Left lung (tissue), 4 donors: ENCODE measurements at regions not wholly inside any gene's neighbourhood (a gene's known extent, or its start where the extent isn't known, plus 50 kb on each side); places are given as distances from the start of the nearest gene placed in this dataset.

Source experiments
- ATAC-seq: fragments of 200-7000 bp; cut with Tn5 transposase; one replicate; pipeline ENCODE4 v1.9.1; 2020; ENCODE audit warnings: moderate library complexity
- DNase-seq, 4 donors: peaks; one replicate each; pipeline ENCODE4 v3.0.0-alpha.2; 2013 to 2020
- H3K27ac ChIP-seq, 2 donors: fragments of 200-600 bp; sonication (generic) in 1 of 2; one replicate each; pipeline versions ENCODE4 v1.5.0 to v1.8.0; 2020 to 2021
- H3K27me3 ChIP-seq, 2 donors: fragments of 200-600 bp; sonication (generic) in 1 of 2; one replicate each; pipeline versions ENCODE4 v1.5.0 to v1.8.0; 2020 to 2021
- H3K36me3 ChIP-seq, 2 donors: fragments of 200-600 bp; sonication (generic) in 1 of 2; one replicate each; pipeline versions ENCODE4 v1.5.0 to v1.8.0; 2020 to 2021
- H3K4me1 ChIP-seq, 2 donors: fragments of 200-600 bp; one replicate each; pipeline ENCODE4 v1.8.0; 2021
- H3K4me3 ChIP-seq, 2 donors: fragments of 200-600 bp; sonication (generic) in 1 of 2; one replicate each; pipeline versions ENCODE4 v1.5.0 to v1.8.0; 2020 to 2021; ENCODE audit warnings: mild to moderate bottlenecking in 1 of 2
- H3K9me3 ChIP-seq, 2 donors: fragments of 200-600 bp; sonication (generic) in 1 of 2; one replicate each; pipeline versions ENCODE4 v1.5.0 to v1.8.0; 2020 to 2021
- CTCF ChIP-seq, 2 donors: fragments of 200-600 bp; sonication (generic) in 1 of 2; IDR thresholded peaks; one replicate each; pipeline versions ENCODE4 v1.5.0 to v1.8.0; 2021; ENCODE audit warnings: antibody characterized with exemption in 2 of 2
- intact Hi-C, 2 donors: fragments of 100-400 bp; cut with DNase I; formaldehyde crosslinking; loops; one replicate each; pipeline versions ENCODE4 v1.11.2 to v1.14.2; 2022
- donor health status: DM: no; HTN: yes; CAD: no.
- donor health status: DM: no; HTN: no; CAD: no.

- Histone ChIP-seq H3K4me1 (no peaks in the 10 kb centered on the region), H3K27ac (no peak overlapping the region), H3K36me3 (no peaks in the 10 kb centered on the region), H3K27me3 (no peaks in the 10 kb centered on the region), H3K9me3 (no peaks in the 10 kb centered on the region), H3K4me3 (no peak overlapping the region)
- no peak for TF ChIP-seq CTCF (IDR thresholded peaks at IDR 0.05)
- DNase-seq (no peak), ATAC-seq (no peak)
- intact Hi-C loops, result no loop called here
Measured at GRCh38 chr1:58310469-58310868, 236.1 kb downstream of the OMA1 start.

- TF ChIP-seq CTCF (IDR thresholded peaks at IDR 0.05), result no peak
- ATAC-seq, result no peak
- H3K4me3 ChIP-seq, result no peak overlapping the region
- no peaks in the 10 kb centered on the region for H3K4me1 ChIP-seq
- H3K9me3 ChIP-seq, result no peaks in the 10 kb centered on the region
- no peaks in the 10 kb centered on the region for H3K36me3 ChIP-seq
- no peaks in the 10 kb centered on the region for H3K27me3 ChIP-seq
- no peak overlapping the region for H3K27ac ChIP-seq
- no peak for DNase-seq
- intact Hi-C loops, result no loop called here
Measured at GRCh38 chr1:58308206-58308605, 238.3 kb downstream of the OMA1 start.

DNA sequence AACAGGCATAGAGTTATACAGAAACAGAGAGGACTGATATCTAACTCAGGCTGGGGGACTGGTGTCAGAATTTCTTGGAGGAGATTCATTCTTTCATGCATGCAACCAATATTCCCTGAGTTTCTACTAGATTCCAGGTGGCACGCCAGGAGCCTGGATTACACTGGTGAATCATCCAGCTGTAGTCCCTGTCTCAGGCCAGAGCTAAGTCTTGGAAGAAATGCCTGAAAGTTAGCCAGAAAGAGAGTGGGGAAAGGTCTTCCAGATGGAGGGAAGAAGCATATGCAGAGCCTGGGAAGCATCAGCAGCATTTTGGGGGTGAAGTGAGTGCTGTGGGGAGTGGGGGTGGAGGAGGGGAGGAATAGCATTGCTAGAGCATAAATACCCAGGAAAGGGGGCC is 239.1 kb downstream of the OMA1 start:
- H3K27me3 ChIP-seq, result no peaks in the 10 kb centered on the region
- no peak overlapping the region for H3K4me3 ChIP-seq
- intact Hi-C loops, result no loop called here
- ATAC-seq (no peak), DNase-seq (no peak)
- no peaks in the 10 kb centered on the region for H3K36me3 ChIP-seq
- no peaks in the 10 kb centered on the region for H3K4me1 ChIP-seq
- H3K27ac ChIP-seq, result no peak overlapping the region
- no peaks in the 10 kb centered on the region for H3K9me3 ChIP-seq
- no peak for TF ChIP-seq CTCF (IDR thresholded peaks at IDR 0.05)

DNA sequence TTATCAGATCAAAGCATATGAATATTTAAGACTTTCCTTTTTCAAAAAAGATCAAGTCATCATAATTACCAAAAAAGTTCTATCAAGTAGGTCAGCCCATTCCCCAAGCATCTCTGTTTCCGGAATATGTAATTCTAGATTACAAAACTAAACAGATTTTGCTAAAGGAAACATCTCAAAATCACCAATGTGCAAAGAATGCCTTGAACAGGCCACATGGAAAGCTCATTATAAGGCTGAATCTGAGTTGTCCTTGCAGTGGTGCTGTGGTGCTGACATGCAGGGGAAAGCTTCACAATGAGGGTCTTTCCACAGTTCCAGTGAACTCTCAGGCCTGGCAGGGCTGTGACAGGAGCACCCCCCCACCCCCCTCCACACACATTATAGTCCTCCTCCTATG is 240.9 kb downstream of the OMA1 start:
- Histone ChIP-seq H3K27ac (no peak overlapping the region), H3K9me3 (no peaks in the 10 kb centered on the region), H3K4me1 (no peaks in the 10 kb centered on the region), H3K27me3 (no peaks in the 10 kb centered on the region), H3K36me3 (no peaks in the 10 kb centered on the region), H3K4me3 (no peak overlapping the region)
- ATAC-seq, result no peak
- no peak for DNase-seq
- intact Hi-C loops, result no loop called here
- TF ChIP-seq CTCF (IDR thresholded peaks at IDR 0.05), result no peak

- Histone ChIP-seq H3K36me3 (no peaks in the 10 kb centered on the region), H3K4me3 (no peak overlapping the region), H3K9me3 (no peaks in the 10 kb centered on the region), H3K4me1 (no peaks in the 10 kb centered on the region), H3K27me3 (no peaks in the 10 kb centered on the region), H3K27ac (no peak overlapping the region)
- DNase-seq, result no peak
- intact Hi-C loops, result no loop called here
- ATAC-seq, result no peak
- TF ChIP-seq CTCF (IDR thresholded peaks at IDR 0.05), result no peak
Measured at GRCh38 chr1:58304346-58304975, 242.1 kb downstream of the OMA1 start.
